Neuronal stem cell (in vitro differentiated cells): ENCODE measurements at regions not wholly inside any gene's neighbourhood (a gene's known extent, or its start where the extent isn't known, plus 50 kb on each side); places are given as distances from the start of the nearest gene placed in this dataset.

Experiments
- DNase-seq: peaks from one replicate; pipeline ENCODE4 v3.0.0-alpha.2; 2013; ENCODE audit warnings: low spot score
- H2AFZ ChIP-seq: one replicate; pipeline ENCODE4 v1.6.1; 2013; ENCODE audit warnings: mild to moderate bottlenecking, low read length, inconsistent platforms
- H2AK5ac ChIP-seq: 2 replicates; pipeline ENCODE4 v1.6.1; 2013; ENCODE audit warnings: low read depth, mild to moderate bottlenecking, inconsistent platforms, low read length, moderate library complexity, mixed read lengths
- H2BK120ac ChIP-seq: 2 replicates; pipeline ENCODE4 v1.6.1; 2013; ENCODE audit warnings: low read depth, mild to moderate bottlenecking, inconsistent platforms, low read length, moderate library complexity, mixed read lengths
- H2BK12ac ChIP-seq: one replicate; pipeline ENCODE4 v1.6.1; 2013; ENCODE audit warnings: low read length, inconsistent platforms
- H2BK15ac ChIP-seq: 2 replicates; pipeline ENCODE4 v1.6.1; 2013; ENCODE audit warnings: mild to moderate bottlenecking, low read length, inconsistent platforms, mixed read lengths
- H2BK5ac ChIP-seq: one replicate; pipeline ENCODE4 v1.6.1; 2013; ENCODE audit warnings: inconsistent platforms, mild to moderate bottlenecking, low read length, moderate library complexity
- H3K14ac ChIP-seq: one replicate; pipeline ENCODE4 v1.6.1; 2013; ENCODE audit warnings: low read length, inconsistent platforms
- H3K18ac ChIP-seq: 2 replicates; pipeline ENCODE4 v1.6.1; 2013; ENCODE audit warnings: low read length, inconsistent platforms
- H3K23ac ChIP-seq: 2 replicates; pipeline ENCODE4 v1.6.1; 2013; ENCODE audit warnings: low read depth, mild to moderate bottlenecking, mixed read lengths, low read length, inconsistent platforms; ENCODE audit not compliant: poor library complexity
- H3K27ac ChIP-seq: replicated peaks from 3 replicates; pipeline ENCODE4 v1.5.1; 2013; ENCODE audit warnings: low read length, inconsistent platforms
- H3K27me3 ChIP-seq, 3 experiments: 2 replicates each; pipeline ENCODE4 v1.6.1; 2013; ENCODE audit warnings: low read length in 3 of 3, mild to moderate bottlenecking in 2 of 3, inconsistent platforms in 1 of 3, low read depth in 1 of 3, mixed read lengths in 1 of 3, moderate library complexity in 1 of 3; ENCODE audit not compliant: control insufficient read depth in 3 of 3, insufficient read depth in 3 of 3
- H3K36me3 ChIP-seq, 2 donors: replicated peaks in 1 of 2; 2 replicates each; pipeline ENCODE4 v1.6.1; 2013; ENCODE audit warnings: low read length in 2 of 2; ENCODE audit not compliant: control insufficient read depth in 2 of 2, insufficient read depth in 2 of 2
- H3K4ac ChIP-seq: 2 replicates; pipeline ENCODE4 v1.6.1; 2013; ENCODE audit warnings: inconsistent platforms, mild to moderate bottlenecking, low read length, moderate library complexity
- H3K4me1 ChIP-seq, 2 donors: 1 replicate in 1 of 2; 2 replicates in 1 of 2; pipeline ENCODE4 v1.6.1; 2013; ENCODE audit warnings: low read length in 2 of 2, low read depth in 1 of 2; ENCODE audit not compliant: control insufficient read depth in 2 of 2, insufficient read depth in 1 of 2
- H3K4me2 ChIP-seq: one replicate; pipeline ENCODE4 v1.6.1; 2013; ENCODE audit warnings: mild to moderate bottlenecking, low read length, inconsistent platforms; ENCODE audit not compliant: insufficient read depth, poor library complexity, severe bottlenecking
- H3K4me3 ChIP-seq, 2 donors: 2 replicates each; pipeline ENCODE4 v1.5.1; 2013; ENCODE audit warnings: low read length in 2 of 2, mild to moderate bottlenecking in 2 of 2, inconsistent platforms in 1 of 2, moderate library complexity in 1 of 2
- H3K79me1 ChIP-seq: one replicate; pipeline ENCODE4 v1.6.1; 2013; ENCODE audit warnings: low read depth, mild to moderate bottlenecking, inconsistent platforms, low read length, moderate library complexity
- H3K9ac ChIP-seq: one replicate; pipeline ENCODE4 v1.6.1; 2013; ENCODE audit warnings: mild to moderate bottlenecking, low read depth, low read length, inconsistent platforms; ENCODE audit not compliant: poor library complexity
- H3K9me3 ChIP-seq, 2 donors: replicated peaks in 1 of 2; 2 replicates each; pipeline versions ENCODE3 to v1.6.1; 2013; ENCODE audit warnings: low read length in 2 of 2, mild to moderate bottlenecking in 2 of 2, inconsistent platforms in 1 of 2, low read depth in 1 of 2, mixed read lengths in 1 of 2, moderate library complexity in 1 of 2; ENCODE audit not compliant: control insufficient read depth in 2 of 2, insufficient read depth in 1 of 2
- H4K8ac ChIP-seq: one replicate; pipeline ENCODE4 v1.6.1; 2013; ENCODE audit warnings: low read depth, mild to moderate bottlenecking, inconsistent platforms, low read length, moderate library complexity
- H4K91ac ChIP-seq: one replicate; pipeline ENCODE4 v1.6.1; 2013; ENCODE audit warnings: low read length, low read depth, mild to moderate bottlenecking, inconsistent platforms; ENCODE audit not compliant: poor library complexity
- WGBS, 2 donors: extraction: QIAGEN DNeasy Blood & Tissue Kit; methylation state at CpG; one replicate each; pipeline ENCODE4 v1.1.7; 2013; ENCODE audit warnings: missing lambda C conversion rate in 2 of 2, mixed read lengths in 1 of 2; ENCODE audit not compliant: insufficient read length in 2 of 2, insufficient replicate concordance in 1 of 2; ENCODE audit errors: extremely low coverage in 2 of 2; 5-methylcytosine and 5-hydroxymethylcytosine counted together

DNA sequence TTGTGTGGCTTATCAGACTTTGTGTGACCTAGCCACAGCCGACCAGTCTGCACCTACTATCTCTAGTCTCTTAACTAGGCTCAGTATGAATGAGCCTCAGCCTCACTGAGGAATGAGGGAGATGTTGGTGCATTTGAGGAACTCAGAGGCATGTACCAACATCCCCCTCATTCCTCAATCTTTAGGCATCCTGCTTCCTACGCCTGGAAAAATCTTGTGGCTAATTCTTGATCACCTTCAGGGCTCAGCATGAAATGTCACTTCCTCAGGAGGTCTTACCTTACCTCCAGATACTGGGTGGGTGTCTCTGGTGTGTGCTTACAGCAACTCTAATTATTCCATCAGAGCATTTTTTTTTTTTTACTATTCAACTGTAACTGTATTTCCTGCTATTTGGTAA is 148.8 kb upstream of the TMCC3 start:
- H3K4me1 ChIP-seq, result peaks cover 4% of the 10 kb centered on the region in 2 donors
- no peak overlapping the region for H3K27ac ChIP-seq
- no peak overlapping the region for H3K4ac ChIP-seq
- H3K9ac ChIP-seq, result no peak overlapping the region
- no peak overlapping the region for H3K18ac ChIP-seq
- no peak overlapping the region for H4K91ac ChIP-seq
- DNase-seq, result no peak
- H2BK120ac ChIP-seq, result no peak overlapping the region
- no peaks in the 10 kb centered on the region for H3K36me3 ChIP-seq
- H3K14ac ChIP-seq, result no peak overlapping the region
- H3K9me3 ChIP-seq, result no peaks in the 10 kb centered on the region
- H3K4me3 ChIP-seq, result no peak overlapping the region
- WGBS, 2 donors, result no CpG with 5 or more reads among the region's 2 CpGs
- no peak overlapping the region for H2AK5ac ChIP-seq
- H3K79me1 ChIP-seq, result no peaks in the 10 kb centered on the region
- H4K8ac ChIP-seq, result no peak overlapping the region
- no peak overlapping the region for H2AFZ ChIP-seq
- H2BK5ac ChIP-seq, result no peak overlapping the region
- H2BK12ac ChIP-seq, result no peak overlapping the region
- H2BK15ac ChIP-seq, result no peak overlapping the region
- no peak overlapping the region for H3K23ac ChIP-seq
- H3K27me3 ChIP-seq, result no peaks in the 10 kb centered on the region
- H3K4me2 ChIP-seq, result no peak overlapping the region

DNA sequence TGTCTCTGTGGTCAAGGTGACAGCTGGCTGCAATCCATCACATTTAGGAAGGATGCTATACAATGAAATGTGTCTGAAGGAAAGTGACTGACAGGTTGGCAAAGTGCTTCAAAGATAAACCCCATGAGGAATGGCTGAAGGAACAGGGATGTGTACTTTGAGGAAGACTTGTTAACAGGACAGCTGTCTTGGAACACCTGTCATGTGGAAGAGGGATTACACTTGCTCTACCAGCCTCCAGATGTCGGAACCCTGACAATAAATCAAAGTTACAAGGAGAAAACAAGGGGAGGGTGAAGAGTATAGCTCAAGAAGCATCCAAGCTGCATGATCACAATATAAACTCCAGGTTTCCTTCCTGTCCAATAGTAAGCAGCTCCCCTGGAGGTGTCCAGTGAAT is 147.8 kb upstream of the TMCC3 start:
- Histone ChIP-seq H3K36me3 (no peaks in the 10 kb centered on the region), H3K4me1 (peaks cover 4% of the 10 kb centered on the region in 2 donors), H3K27me3 (no peaks in the 10 kb centered on the region), H4K91ac (no peak overlapping the region), H4K8ac (no peak overlapping the region), H3K79me1 (no peaks in the 10 kb centered on the region), H2BK120ac (no peak overlapping the region), H3K4me2 (no peak overlapping the region), H2AFZ (no peak overlapping the region), H3K18ac (no peak overlapping the region), H3K9ac (no peak overlapping the region), H2BK15ac (no peak overlapping the region), H3K4ac (no peak overlapping the region), H2BK5ac (no peak overlapping the region), H3K23ac (no peak overlapping the region), H2BK12ac (no peak overlapping the region), H3K4me3 (no peak overlapping the region), H3K14ac (no peak overlapping the region), H2AK5ac (no peak overlapping the region), H3K9me3 (no peaks in the 10 kb centered on the region), H3K27ac (no peak overlapping the region)
- DNase-seq, result no peak
- no CpG with 5 or more reads among the region's 1 CpG for WGBS, 2 donors

DNA sequence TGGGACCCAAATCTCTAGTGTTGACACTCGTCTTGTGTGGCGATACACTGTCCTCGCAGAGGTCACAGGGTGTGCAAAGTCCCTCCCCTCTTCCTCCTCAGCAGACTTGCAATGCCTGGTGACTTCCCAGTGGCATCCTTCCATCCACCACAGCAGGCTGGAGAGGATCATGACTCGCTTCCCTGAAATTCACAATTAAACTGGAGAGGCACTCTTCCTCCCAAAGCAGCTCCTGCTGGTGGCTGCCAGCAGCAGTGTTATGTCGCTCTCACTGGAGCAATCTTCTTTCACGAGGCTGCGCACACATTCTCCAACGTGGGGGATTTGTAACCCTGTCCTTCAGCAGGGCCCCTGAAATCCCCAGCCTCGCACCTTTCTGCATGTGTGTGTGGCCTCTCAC is 145.2 kb upstream of the TMCC3 start:
- H3K79me1 ChIP-seq, result no peaks in the 10 kb centered on the region
- H3K4me2 ChIP-seq, result no peak overlapping the region
- H3K27ac ChIP-seq, result no peak overlapping the region
- H2AK5ac ChIP-seq, result no peak overlapping the region
- H4K91ac ChIP-seq, result no peak overlapping the region
- no peak overlapping the region for H2BK12ac ChIP-seq
- H2BK120ac ChIP-seq, result no peak overlapping the region
- no peak overlapping the region for H4K8ac ChIP-seq
- H3K4me1 ChIP-seq, result peaks cover 4 to 7% of the 10 kb centered on the region in 2 donors
- H2BK15ac ChIP-seq, result no peak overlapping the region
- no peaks in the 10 kb centered on the region for H3K27me3 ChIP-seq
- no peak for DNase-seq
- no peak overlapping the region for H3K4me3 ChIP-seq
- H2BK5ac ChIP-seq, result no peak overlapping the region
- peak overlapping the region; percentile 75 for H2AFZ ChIP-seq
- no peak overlapping the region for H3K9ac ChIP-seq
- no peaks in the 10 kb centered on the region for H3K9me3 ChIP-seq
- WGBS, 2 donors, result no CpG with 5 or more reads among the region's 9 CpGs
- H3K23ac ChIP-seq, result no peak overlapping the region
- H3K18ac ChIP-seq, result no peak overlapping the region
- H3K36me3 ChIP-seq, result no peaks in the 10 kb centered on the region
- no peak overlapping the region for H3K14ac ChIP-seq
- no peak overlapping the region for H3K4ac ChIP-seq

DNA sequence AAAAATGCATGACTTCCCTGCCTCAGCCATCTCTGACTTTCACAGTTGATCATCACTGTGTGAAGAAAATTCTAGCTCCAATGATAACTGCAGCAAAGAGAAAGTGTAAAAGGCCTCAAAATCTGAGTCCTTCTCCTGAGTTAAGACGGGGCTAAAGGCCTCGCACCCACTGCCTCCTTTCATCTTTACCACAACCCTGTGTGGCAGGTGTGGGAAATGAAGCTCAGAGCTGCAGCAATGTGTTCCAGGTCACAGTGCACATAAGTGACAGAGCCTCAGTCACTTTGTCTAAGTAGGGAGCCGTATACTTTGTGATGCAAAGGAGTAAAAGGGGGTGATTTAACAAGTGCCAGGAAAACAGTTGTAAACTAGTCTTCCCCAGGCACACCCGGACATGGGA is 144.7 kb upstream of the TMCC3 start:
- Histone ChIP-seq H2AFZ (peak overlapping the region; percentile 75), H2AK5ac (no peak overlapping the region), H3K14ac (no peak overlapping the region), H3K79me1 (no peaks in the 10 kb centered on the region), H3K4me3 (no peak overlapping the region), H3K27me3 (no peaks in the 10 kb centered on the region), H2BK120ac (no peak overlapping the region), H3K27ac (no peak overlapping the region), H2BK15ac (no peak overlapping the region), H3K4ac (no peak overlapping the region), H3K9ac (no peak overlapping the region), H3K23ac (no peak overlapping the region), H3K4me2 (no peak overlapping the region), H3K4me1 (peaks cover 4 to 7% of the 10 kb centered on the region in 2 donors), H2BK5ac (no peak overlapping the region), H4K91ac (no peak overlapping the region), H4K8ac (no peak overlapping the region), H2BK12ac (no peak overlapping the region), H3K9me3 (no peaks in the 10 kb centered on the region), H3K36me3 (no peaks in the 10 kb centered on the region), H3K18ac (no peak overlapping the region)
- WGBS, 2 donors, result no CpG with 5 or more reads among the region's 4 CpGs
- DNase-seq, result no peak
